HK-2 (cell line): ENCODE measurements at regions not wholly inside any gene's neighbourhood (a gene's known extent, or its start where the extent isn't known, plus 50 kb on each side); places are given as distances from the start of the nearest gene placed in this dataset.

Experiments used
- DNase-seq: peaks from one replicate; pipeline ENCODE4 v3.0.0-alpha.2; 2018; ENCODE audit not compliant: unreplicated experiment

DNA sequence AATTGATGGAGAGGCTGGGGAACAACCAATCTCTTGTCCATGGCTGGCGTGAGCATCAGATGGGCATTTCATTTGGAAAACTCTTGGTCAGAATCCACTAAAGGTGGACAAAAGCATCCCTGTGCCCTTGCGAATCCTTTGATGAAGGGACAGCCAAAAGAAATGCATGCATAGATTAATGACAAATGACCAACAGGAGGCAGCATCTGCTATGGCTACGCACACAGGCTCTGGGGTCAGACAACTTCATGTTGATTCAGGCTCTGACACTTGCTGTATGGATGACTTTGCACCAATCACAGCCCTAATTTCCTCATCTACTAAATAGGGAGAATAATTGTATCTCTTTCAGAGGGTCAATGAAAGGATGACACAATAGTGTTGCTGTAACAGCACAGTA lies 117.5 kb downstream of the ASCL4 start:
- DNase-seq = no peak

GRCh38 chr12:107894589-107894988 lies 120.1 kb downstream of the ASCL4 start:
- DNase-seq = no peak

DNA sequence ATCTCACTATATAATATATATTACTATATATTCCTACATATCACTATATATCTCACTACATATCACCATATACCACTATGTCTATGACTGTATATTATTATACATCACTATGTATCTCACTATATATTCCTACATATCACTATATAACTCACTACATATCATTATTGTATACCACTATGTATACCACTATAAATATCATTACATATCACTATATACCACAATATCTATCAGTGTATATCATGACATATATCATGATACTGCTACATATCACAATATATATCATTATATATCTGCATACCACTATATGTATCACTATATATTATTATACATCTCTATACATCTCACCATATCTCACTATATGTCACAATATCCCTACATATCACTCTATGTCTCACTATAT lies 121.5 kb downstream of the ASCL4 start:
- no peak for DNase-seq

DNA sequence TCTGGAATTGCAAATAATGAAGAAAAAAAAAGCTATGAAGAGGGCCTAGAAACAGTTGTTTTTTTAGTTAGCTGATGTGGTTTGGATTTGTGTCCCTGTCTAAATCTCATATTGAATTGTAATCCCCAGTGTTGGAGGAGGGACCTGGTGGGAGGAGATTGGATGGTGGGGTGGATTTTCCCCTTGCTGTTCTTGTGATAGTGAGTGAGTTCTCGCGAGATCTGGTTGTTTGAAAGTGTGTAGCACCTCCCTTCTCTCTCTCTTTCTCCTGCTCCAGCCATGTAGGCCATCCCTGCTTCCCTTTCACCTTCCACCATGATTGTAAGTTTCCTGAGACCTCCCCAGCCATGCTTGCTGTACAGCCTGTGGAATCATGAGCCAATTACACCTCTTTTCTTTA lies 126.1 kb downstream of the ASCL4 start:
- DNase-seq = no peak

DNA sequence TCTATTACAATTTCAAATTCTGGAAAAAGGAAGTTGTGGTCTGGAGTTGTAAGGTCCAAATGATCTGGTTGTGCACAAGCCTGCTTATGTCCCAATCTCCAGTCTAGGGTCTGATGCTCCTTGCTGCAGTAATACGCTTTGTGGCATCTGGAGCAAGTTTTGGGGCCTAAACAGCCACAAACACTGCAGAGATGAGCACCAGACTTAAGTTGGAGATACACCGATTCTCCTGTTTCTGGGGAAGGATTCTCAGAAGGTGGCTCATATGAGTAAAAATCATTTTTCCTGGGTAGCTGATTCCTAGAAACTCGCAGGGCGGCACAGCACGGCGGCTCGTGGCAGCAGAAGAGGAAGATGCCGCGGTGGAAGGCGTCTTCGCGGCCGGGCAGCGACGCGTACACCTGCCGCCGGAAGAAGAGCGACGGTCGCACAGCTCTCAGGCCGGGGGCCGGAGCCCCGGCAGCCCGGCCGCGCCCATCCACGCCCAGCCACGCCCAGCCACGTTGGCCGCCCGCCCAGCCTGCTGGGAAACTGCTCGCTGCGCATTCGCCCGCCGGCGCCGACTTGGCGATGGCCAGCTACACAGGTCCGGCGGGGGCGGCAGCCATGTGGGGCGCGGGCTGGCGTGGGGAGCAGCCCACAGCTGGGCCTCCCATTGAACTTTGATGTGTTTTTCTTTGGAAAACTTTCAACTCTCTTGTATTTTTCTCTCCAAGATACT lies 129.0 kb downstream of the ASCL4 start:
- DNase-seq = peak; percentile 27

DNA sequence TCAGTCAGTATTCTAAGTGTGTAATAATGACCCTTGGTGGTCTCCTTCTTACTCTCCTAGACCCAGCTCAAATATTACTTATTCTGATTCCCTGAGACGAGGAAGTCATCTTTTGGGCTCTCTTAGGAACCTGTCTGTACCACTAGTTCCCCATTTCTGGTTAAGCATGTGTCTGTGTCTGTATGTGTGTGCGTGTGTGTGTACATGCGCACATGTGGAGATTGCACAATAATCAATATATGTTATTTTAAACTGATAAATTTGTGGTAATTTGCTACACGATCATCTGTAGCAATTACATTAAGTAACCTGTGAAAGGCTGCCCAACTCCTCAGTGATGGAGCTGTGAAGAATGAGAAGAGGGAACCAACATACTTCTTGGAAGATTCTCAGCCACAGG lies 132.2 kb downstream of the ASCL4 start:
- no peak for DNase-seq

DNA sequence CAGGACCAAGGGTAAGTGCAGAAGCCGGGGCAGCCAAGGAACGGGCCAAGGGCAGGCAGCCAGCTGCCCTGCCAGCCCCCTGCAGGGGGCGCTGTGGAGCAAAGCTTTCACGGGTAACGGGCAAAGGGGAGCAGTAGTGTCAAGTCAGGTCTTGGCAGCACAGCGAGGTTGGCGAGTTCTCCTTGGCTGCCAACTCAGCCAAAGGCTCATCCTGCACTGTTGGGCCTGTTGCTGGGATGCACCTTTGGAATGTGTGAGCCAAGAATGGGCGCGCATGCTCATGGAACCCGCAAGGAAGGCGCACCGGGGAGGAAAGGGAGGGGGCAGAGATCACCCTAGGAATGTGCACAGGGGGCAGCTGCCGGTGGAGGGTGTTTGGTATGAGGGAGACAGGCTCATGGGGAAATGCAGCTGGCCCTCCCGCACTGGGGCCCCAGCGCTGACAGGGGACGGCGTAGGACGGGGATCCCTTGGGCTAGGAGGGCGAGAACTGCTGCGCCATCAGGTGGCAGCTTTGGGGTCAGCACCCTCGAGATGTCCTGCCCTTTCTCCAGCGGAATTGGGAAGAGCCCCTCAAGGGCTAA lies 138.0 kb downstream of the ASCL4 start:
- peak; percentile 44 for DNase-seq

- DNase-seq = no peak
Observed at GRCh38 chr12:107914460-107914977, 140.0 kb downstream of the ASCL4 start.

GRCh38 chr12:107917912-107918800 lies 143.7 kb downstream of the ASCL4 start:
- peak; percentile 26 for DNase-seq

- no peak for DNase-seq
Observed at GRCh38 chr12:107921062-107921461, 146.6 kb downstream of the ASCL4 start.

DNA sequence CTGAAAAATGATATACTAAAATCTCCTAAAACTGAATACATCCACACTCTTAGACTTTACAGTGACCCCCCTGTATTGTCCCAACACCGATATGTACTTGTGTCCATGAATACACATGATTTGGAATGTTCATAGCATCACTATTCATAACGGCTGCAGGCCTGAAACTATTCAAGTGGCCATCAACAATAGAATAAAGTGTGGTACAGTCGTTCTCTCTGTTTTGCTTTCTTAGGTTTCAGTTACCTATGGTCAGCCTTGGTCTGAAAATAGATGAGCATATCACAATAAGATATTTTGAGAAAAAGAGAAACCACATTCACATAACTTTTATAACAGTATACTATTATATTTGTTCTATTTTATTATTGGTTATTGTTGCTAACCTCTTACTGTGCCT lies 150.6 kb downstream of the ASCL4 start:
- DNase-seq = no peak

DNA sequence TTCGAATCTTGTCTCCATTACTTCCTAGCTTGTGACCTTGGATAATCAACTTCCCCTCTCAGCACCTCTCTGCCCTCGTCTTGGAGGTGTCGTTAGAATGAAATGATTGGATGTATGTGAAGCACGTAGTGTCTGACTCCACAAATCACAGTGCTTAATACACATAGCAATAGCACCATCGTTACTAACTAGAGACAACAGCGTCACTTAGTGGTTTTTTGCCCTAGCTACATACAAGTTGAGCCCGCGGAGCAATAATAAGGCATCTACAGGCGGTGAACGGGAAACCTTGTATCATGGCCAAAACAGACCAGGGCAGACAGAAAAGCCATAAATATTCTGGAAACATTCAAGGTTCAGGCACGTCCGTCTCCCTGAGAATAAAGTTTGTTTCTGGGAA lies 154.9 kb downstream of the ASCL4 start:
- DNase-seq = no peak

DNA sequence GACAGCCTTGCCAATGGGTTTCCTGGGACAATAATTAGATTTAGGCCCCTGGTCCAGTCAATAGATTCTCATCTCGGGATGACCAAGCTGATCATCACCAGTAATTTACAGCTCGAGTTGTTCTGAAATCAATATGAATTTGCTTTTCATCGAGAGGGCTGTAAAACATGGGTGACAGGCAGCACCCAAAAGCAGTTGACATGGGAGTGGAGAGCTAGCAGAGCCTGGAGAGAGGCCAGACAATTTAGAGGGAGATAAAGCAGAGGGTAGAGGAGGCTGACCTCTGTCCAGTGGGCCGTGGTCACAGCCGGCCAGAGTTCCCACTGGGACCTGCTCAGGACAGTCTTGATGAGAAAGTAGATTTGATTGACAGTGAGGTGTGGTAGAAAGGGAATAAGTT lies 157.3 kb downstream of the ASCL4 start:
- DNase-seq = no peak

DNA sequence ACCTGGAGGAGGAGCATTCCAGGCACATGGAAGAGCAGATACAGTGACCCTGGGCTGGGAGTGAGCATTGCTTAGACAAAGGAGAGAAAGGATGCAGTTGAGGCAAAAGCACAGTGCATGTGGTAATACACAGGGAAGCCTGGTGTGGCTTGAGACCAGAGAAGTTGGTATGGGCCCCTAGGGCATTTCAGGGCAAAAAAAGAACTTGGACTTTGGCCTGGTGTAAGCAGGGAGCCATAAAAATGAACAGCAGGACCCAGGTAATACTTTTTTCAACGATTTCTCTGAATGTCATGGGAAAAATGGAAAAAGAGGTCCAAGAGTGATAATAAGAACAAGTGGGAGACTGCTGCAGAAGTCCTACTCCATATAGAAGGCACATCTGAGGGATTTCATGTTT lies 163.9 kb downstream of the ASCL4 start:
- no peak for DNase-seq

GRCh38 chr12:107948391-107948945 lies 174.0 kb downstream of the ASCL4 start:
- DNase-seq = no peak

DNA sequence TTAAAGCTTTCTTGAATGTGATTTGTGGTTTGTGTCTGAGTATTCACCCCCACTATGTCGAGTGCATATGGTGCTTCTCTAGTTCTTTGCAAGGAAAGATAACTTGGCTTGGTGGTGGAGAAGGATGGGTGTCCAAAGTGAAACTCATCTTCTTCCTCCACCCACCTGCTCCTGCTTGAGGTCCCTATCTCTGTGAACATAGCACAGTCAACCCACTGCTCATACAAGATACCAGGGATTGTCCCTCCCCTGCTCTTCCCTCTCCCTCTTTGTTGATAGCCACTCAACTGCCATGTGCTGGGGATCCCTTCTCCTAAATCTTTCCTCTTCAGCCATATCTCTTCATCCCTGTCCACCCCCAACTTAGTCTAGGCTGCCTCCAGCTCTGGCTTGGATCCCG lies 176.5 kb downstream of the ASCL4 start:
- DNase-seq = no peak

GRCh38 chr12:107955966-107956643 lies 173.0 kb upstream of the WSCD2 start:
- DNase-seq = no peak

- DNase-seq = no peak
Observed at GRCh38 chr12:107957459-107957858, 171.6 kb upstream of the WSCD2 start.

DNA sequence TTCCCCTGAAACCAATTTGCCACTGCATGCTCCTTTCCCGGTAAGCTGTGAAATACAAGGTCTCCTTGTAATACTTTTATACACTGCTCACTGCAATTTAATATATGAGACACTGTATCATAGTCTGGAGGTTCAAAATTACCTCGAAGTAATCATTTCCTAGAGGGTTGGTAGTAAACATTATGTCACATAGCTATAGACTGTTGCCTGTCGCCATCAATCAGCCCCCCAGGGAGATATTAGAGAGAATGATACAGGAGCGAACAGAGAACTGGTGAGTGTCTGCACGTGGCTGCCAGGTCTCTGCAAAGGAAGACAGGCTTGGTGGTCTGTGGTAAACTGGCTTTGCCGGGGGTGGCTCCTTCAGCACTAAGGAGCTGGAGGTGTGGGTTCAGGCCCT lies 165.5 kb upstream of the WSCD2 start:
- DNase-seq = no peak

DNA sequence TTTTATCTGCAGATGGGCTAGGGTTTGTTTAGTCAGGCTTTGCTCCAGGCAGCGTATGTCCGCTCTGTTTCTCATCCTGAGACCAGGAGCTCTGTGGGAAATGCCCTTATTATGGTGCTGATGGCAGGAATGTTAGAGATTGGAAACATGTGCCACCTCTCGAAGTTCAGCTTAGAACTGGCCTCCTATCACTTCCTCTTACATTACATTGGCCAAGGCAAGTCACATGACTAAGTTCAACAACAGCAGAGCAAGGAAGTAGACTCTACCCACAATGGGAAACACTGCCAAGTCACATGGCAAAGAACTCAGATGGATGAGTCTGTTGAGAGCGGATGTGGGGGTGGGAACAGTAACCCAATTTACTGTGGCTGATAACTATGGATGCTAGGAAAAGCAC lies 161.9 kb upstream of the WSCD2 start:
- DNase-seq = no peak

- DNase-seq = no peak
Observed at GRCh38 chr12:107973950-107974349, 155.1 kb upstream of the WSCD2 start.

DNA sequence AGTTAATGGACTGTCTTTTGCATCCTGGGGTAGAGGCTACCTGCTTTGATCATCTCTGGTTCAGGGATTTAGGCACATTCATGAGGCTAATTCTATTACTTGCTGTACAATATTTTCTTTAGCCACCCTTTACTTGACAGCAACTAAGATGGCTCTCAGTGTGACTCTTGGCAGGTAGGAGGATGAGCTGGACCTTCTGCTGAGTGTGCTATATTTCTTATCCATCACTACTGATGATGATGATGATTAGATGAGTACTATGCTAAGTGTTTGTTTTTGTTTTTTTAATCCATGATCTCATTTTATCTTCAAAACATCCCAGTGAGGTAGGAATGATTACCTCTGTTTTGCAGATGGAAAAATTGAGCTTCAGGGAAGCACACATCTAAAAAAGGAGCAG lies 152.8 kb upstream of the WSCD2 start:
- no peak for DNase-seq
